ENCODE measurements at regions not wholly inside any gene's neighbourhood (a gene's known extent, or its start where the extent isn't known, plus 50 kb on each side); places are given as distances from the start of the nearest gene placed in this dataset.
"Not testable (repeated sequence)": the region's sequence is repeated elsewhere in the genome, so short reads cannot be mapped to it uniquely, and the experiment has no call there.

DNA sequence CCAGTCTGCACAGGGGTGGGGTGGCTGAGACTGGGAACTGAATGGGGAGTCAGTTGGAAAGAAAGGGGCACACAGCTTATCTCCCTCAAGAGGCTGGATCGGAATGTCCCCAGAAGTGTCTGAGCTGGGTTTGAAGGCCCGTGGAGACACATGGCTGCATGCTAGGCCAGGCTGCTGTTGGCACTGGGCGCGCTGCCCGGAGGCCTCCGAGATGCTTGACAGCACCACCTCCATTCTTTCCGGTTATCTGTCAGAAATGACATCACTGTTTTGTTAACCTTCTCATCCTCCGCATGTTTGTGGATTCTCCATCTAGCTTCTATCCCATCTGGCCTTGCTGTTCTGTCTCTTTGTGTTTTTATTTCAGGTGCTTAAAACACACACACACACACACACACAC is 85.5 kb downstream of the APIP start:
- Mint-ChIP-seq H3K4me1 (no peaks in the 10 kb centered on the region), H3K9me3 (peaks cover 1% of the 10 kb centered on the region), H3K36me3 (no peaks in the 10 kb centered on the region), H3K4me3 (no peak overlapping the region), H3K27ac (no peak overlapping the region), H3K27me3 (peaks cover 2% of the 10 kb centered on the region)
- ATAC-seq (ENCODE audit: low read depth) (no peak), DNase-seq (no peak)
- POLR2A ChIA-PET: no interaction called here

DNA sequence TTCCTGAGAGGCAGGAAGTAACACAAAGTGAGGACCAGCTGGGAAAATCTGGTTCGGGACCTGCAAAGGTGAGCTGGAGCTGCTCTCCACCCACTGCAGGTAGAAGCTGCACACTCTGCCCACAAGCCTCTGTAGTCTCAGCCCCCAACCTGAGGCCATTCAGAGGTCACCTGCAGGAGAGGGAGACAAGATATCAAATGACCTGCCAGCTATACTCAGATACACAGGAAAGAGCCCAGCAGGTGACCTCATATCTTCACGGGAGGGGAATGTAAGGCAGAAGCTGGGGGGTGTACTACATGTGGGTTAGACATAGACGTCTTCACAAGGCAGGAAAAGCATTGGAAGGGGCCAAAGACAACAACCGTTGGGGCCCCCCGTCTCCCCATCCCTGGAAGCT is 86.1 kb downstream of the APIP start:
- Mint-ChIP-seq H3K9me3 (peaks cover under 1% of the 10 kb centered on the region), H3K27ac (no peak overlapping the region), H3K36me3 (no peaks in the 10 kb centered on the region), H3K27me3 (peaks cover 2% of the 10 kb centered on the region), H3K4me1 (no peaks in the 10 kb centered on the region), H3K4me3 (no peak overlapping the region)
- ATAC-seq (ENCODE audit: low read depth) (no peak), DNase-seq (no peak)
- POLR2A ChIA-PET: no interaction called here

DNA sequence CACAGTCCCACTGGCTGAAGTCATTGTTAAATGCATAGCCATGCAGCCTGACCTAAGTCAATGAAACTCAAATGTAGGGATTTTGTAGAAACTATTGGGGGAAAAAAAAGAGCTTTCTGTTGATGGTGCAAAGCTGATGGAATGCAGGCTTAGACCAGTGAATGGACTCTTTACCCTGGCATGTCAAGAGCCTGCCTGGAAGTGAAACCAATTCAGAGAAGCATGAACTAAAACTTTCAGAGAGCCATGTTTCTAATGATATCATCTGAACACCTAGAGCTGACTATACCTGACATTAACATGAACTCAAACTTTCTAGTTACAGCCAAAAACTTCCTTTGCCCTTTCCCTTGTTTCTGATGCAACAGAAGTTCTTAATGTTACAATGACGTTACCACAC is 89.0 kb downstream of the APIP start:
- H3K36me3 Mint-ChIP-seq: no peaks in the 10 kb centered on the region
- H3K4me3 Mint-ChIP-seq: no peak overlapping the region
- ATAC-seq (ENCODE audit: low read depth) (no peak), DNase-seq (no peak)
- no peak overlapping the region for H3K27ac Mint-ChIP-seq
- no peaks in the 10 kb centered on the region for H3K4me1 Mint-ChIP-seq
- POLR2A ChIA-PET: no interaction called here
- no peaks in the 10 kb centered on the region for H3K9me3 Mint-ChIP-seq
- H3K27me3 Mint-ChIP-seq: peaks cover 2% of the 10 kb centered on the region

DNA sequence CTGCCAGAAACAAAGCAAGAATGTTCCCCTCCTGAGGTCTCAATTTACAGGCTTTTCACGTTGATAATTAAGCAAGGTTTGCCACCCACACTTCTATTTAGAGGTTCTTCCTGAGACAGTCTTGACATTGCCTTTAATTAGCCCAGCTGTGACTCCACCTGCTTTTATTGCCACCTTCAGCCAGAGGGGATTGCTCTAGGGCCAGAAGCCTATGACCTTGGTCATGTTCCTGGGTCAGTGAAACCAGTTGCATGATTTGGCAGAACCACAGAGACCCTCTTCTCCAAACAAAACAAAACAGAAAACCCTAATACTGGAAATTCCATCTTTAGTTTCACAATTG is 89.8 kb downstream of the APIP start:
- Mint-ChIP-seq H3K4me3 (no peak overlapping the region), H3K4me1 (no peaks in the 10 kb centered on the region), H3K27ac (no peak overlapping the region), H3K27me3 (peaks cover 2% of the 10 kb centered on the region), H3K36me3 (no peaks in the 10 kb centered on the region), H3K9me3 (no peaks in the 10 kb centered on the region)
- DNase-seq (no peak), ATAC-seq (ENCODE audit: low read depth) (no peak)
- POLR2A ChIA-PET: no interaction called here

DNA sequence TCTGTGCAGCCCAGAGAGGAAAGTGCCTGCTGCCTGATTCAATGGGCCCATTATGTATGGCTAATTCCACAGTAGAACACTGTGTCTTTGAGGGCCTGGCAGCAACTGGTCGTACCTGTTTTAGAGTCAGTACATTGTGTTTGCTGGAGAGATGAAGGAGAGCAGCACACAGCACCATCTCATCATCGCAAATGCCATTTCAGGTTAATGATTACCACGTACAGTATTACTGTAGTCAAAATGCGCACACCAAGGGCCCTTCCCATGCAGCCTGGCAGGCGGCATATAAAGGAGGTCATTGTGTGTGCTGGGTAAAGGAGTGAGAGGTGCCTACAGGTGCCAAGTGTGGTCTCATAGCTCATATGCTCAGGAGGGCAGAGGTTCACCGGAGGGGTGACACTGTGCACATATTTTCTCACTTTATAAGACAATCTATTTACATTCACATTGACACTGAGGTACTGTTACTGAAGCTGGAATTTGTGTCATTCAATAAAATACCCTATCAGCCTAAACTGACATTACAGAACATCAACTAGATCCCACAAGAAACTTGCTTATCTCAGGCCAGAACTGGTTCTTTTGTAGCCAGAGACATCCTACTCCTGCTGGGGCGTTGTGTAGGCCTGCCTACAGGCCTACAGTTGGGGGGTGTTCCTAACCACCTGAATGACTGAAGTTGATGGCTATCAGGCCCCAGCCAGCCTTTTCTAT is 90.4 kb downstream of the APIP start:
- DNase-seq: no peak
- Mint-ChIP-seq H3K9me3 (no peaks in the 10 kb centered on the region), H3K27me3 (peaks cover 2% of the 10 kb centered on the region), H3K4me1 (peaks cover 3% of the 10 kb centered on the region), H3K36me3 (no peaks in the 10 kb centered on the region), H3K27ac (no peak overlapping the region), H3K4me3 (no peak overlapping the region)
- ATAC-seq (ENCODE audit: low read depth): no peak
- POLR2A ChIA-PET: no interaction called here

DNA sequence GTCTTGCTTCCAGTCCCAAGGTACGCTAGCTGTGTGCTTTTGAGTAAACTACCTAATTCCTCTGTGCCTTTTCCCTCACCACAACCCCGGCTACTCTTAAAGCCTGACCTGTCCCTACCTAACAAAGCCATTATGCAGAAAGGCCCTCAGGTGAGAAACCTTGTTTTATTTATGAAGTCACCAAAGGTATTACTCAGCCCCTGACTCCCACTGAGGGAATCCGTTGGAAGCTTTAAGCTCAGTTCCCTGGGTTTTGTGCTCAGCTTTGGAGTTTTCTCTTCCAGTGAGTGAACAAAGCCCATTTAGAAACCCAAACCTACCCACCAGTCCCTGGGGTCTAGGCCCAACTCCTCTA is 90.9 kb downstream of the APIP start:
- Mint-ChIP-seq H3K4me1 (peaks cover 6% of the 10 kb centered on the region), H3K27me3 (peaks cover 2% of the 10 kb centered on the region), H3K36me3 (no peaks in the 10 kb centered on the region), H3K27ac (no peak overlapping the region), H3K4me3 (no peak overlapping the region), H3K9me3 (no peaks in the 10 kb centered on the region)
- DNase-seq (no peak), ATAC-seq (ENCODE audit: low read depth) (no peak)
- POLR2A ChIA-PET: no interaction called here

DNA sequence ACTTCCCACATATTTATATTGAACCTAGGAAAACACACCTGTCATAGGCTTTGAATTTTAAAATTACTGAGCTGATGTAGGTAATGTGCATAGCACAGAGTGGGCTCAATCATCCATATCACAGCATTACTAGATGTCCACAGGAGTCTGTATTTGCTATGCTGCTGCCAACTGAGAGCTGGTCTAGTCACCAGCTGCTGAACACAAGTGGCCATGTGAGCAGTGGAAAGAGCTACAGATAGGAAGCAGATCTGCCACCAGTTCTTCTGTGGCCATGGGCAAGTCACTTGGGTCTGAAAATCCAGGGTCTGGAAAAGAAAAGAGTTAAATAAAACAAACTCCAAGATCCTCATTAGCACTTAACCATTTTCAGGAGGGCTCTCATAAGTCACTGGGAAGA is 91.8 kb downstream of the APIP start:
- Mint-ChIP-seq H3K4me1 (peaks cover 12% of the 10 kb centered on the region), H3K27me3 (no peaks in the 10 kb centered on the region), H3K27ac (no peak overlapping the region), H3K9me3 (peaks cover 4% of the 10 kb centered on the region), H3K4me3 (no peak overlapping the region), H3K36me3 (no peaks in the 10 kb centered on the region)
- no peak for DNase-seq
- ATAC-seq (ENCODE audit: low read depth): no peak
- POLR2A ChIA-PET: no interaction called here

DNA sequence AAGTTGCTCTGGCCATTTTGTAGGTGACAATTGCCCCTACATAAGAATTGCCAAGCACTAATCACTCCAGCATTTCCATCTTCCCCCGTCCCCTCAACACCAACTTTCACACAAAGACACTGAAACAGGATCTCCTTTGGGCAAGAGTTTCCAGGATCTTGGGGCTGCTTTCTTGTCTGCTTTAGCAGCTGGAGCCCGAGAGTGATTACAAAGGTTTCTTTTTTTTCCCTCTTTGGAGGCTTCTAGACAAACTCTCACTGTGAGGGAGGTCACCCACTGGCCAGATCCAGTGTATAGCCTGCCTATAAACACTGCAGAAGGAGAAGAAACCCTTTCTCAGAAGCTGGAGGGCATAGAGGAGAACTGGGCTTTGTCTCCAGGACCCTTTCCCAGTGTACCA is 92.5 kb downstream of the APIP start:
- POLR2A ChIA-PET: no interaction called here
- DNase-seq (no peak), ATAC-seq (ENCODE audit: low read depth) (no peak)
- H3K36me3 Mint-ChIP-seq: no peaks in the 10 kb centered on the region
- H3K9me3 Mint-ChIP-seq: peaks cover 4% of the 10 kb centered on the region
- no peak overlapping the region for H3K4me3 Mint-ChIP-seq
- peaks cover 12% of the 10 kb centered on the region for H3K4me1 Mint-ChIP-seq
- H3K27ac Mint-ChIP-seq: no peak overlapping the region
- H3K27me3 Mint-ChIP-seq: no peaks in the 10 kb centered on the region

DNA sequence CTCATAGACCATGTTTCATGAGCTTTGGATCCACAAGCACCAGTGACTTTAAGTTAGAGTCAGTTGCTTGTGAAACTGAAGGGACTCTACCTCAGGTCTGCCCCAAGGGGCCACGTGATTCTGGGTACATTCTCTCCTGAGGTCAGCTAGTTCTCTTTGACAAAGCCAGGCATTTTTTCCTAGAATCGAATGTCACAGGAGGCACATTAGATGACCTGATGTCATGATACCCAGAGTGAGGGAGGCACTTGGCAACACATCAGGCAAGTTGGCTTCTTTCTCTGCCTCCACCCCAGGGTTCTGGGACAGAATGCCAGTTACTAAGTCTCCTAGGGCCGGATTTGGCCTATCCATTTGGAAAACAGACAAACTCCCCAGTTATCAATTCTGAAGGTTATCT is 93.0 kb downstream of the APIP start:
- Mint-ChIP-seq H3K9me3 (peaks cover 4% of the 10 kb centered on the region), H3K4me3 (no peak overlapping the region), H3K36me3 (no peaks in the 10 kb centered on the region), H3K27me3 (no peaks in the 10 kb centered on the region), H3K4me1 (peaks cover 12% of the 10 kb centered on the region), H3K27ac (no peak overlapping the region)
- DNase-seq (no peak), ATAC-seq (ENCODE audit: low read depth) (no peak)
- POLR2A ChIA-PET: no interaction called here

DNA sequence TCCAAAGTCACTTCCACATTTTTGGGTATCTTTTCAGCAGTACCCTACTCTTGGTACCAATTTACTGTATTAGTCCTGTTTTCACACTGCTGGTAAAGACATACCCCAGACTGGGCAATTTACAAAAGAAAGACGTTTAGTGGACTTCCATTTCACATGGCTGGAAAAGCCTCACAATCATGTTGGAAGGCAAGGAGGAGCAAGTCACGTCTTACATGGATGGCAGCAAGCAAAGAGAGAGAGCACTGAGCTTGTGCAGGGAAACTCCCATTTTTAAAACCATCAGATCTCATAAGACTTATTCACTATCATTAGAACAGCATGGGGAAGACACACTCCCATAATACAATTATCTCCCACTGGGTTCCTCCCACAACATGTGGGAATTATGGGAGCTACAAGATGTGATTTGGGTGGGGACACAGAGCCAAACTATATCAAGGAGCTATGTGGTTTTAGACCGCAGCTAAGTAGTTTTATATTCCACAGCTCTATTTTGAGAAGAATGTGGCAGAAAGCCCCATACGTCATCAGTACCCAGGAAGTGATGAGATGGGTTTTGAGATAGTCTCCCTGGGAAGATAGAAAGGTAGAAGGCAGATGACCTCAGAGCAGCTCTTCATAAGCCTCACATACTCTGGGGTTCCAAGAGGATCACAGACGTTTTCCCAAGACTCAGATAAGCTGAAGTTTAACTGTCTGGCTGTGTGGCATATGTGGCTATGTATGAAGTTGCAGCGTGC is 96.3 kb downstream of the APIP start:
- Mint-ChIP-seq H3K27ac (peak overlapping the region; percentile 1), H3K36me3 (no peaks in the 10 kb centered on the region), H3K4me3 (no peak overlapping the region), H3K9me3 (peaks cover 8% of the 10 kb centered on the region), H3K27me3 (peaks cover 9% of the 10 kb centered on the region), H3K4me1 (peaks cover 12% of the 10 kb centered on the region)
- ATAC-seq (ENCODE audit: low read depth) (no peak), DNase-seq (no peak)
- POLR2A ChIA-PET: no interaction called here

DNA sequence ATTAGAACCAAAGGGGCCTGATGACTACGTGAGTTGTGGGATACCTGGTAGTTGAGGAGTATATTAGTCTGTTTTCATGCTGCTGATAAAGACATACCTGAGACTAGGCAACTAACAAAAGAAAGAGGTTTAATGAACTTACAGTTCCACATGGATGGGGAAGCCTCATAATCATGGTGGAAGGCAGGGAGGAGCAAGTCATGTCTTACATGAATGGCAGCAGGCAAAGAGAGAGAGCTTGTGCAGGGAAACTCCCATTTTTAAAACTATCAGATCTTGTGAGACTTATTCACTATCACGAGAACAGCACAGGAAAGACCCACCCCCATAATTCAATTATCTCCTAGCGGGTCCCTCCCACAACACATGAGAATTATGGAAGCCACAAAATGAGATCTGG is 98.4 kb downstream of the APIP start:
- H3K36me3 Mint-ChIP-seq, H3K27ac Mint-ChIP-seq: not testable (repeated sequence)
- peaks cover 12% of the 10 kb centered on the region for H3K4me1 Mint-ChIP-seq

DNA sequence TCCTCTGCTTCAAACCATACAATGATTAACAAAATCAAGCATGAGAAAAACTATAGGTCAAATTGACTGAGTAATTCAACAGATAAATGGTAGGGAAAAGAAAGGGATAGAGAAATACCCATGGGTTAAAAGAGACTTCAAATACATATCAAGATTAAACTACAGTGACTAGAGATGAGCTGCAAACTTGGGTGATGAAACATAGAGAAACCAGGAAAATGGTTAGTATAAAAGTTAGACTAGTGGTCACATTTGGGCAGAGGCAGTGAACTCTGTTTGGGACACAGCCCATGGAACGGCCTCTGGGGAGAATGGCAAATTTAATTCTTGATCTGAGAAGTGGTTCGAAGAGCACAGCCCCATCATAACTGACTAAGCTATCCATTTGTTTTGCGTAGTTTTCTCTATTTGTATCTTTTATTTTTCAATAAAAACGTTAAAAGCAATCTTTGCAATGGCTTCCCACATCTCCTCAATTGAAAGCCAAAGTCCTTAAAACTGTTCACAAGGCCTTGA is 99.4 kb downstream of the APIP start:
- H3K36me3 Mint-ChIP-seq: no peaks in the 10 kb centered on the region
- DNase-seq (no peak), ATAC-seq (ENCODE audit: low read depth) (no peak)
- H3K4me1 Mint-ChIP-seq: peaks cover 12% of the 10 kb centered on the region
- no peak overlapping the region for H3K4me3 Mint-ChIP-seq
- peaks cover 14% of the 10 kb centered on the region for H3K9me3 Mint-ChIP-seq
- H3K27ac Mint-ChIP-seq: no peak overlapping the region
- peaks cover 11% of the 10 kb centered on the region for H3K27me3 Mint-ChIP-seq
- POLR2A ChIA-PET: no interaction called here

More for the DNA sequence above, 98.4 kb downstream of the APIP start:
- DNase-seq; H3K4me3 Mint-ChIP-seq; POLR2A ChIA-PET; ATAC-seq (ENCODE audit: low read depth): not testable (repeated sequence)
- Mint-ChIP-seq H3K27me3 (peaks cover 11% of the 10 kb centered on the region), H3K9me3 (peaks cover 11% of the 10 kb centered on the region)

DNA sequence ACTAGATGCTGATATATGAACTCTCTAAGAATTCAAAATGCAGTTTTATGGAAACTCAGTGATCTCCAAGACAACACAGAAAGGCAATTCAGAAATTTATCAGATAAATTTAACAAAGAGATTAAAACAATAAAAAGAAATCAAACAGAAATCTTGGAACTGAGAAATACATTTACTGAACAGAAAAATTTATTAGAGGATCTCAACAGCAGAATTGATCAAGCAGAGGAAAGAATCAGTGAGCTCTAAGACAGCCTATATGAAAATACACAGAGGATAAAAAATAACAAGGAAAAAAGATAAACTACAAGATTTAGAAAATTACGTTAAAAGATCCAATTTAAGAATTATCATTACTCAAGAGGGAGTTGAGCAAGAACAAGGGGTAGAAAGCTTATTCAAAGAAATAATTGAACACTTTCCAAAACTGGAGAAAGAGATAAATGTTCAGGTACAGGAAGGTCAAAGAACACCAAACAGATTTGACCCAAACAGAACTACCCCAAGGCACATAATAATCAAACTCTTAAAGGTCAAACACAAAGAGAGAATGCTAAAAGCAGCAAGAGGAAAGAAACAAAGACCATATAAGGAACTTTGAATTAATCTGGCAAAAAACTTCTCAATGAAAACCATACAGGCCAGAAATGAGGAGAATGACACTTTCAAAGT is 103.1 kb downstream of the APIP start:
- no peak overlapping the region for H3K27ac Mint-ChIP-seq
- ATAC-seq (ENCODE audit: low read depth) (no peak), DNase-seq (no peak)
- peaks cover 2% of the 10 kb centered on the region for H3K4me1 Mint-ChIP-seq
- no peaks in the 10 kb centered on the region for H3K36me3 Mint-ChIP-seq
- H3K27me3 Mint-ChIP-seq: peaks cover 11% of the 10 kb centered on the region
- H3K4me3 Mint-ChIP-seq: no peak overlapping the region
- peaks cover 14% of the 10 kb centered on the region for H3K9me3 Mint-ChIP-seq
- POLR2A ChIA-PET: no interaction called here

DNA sequence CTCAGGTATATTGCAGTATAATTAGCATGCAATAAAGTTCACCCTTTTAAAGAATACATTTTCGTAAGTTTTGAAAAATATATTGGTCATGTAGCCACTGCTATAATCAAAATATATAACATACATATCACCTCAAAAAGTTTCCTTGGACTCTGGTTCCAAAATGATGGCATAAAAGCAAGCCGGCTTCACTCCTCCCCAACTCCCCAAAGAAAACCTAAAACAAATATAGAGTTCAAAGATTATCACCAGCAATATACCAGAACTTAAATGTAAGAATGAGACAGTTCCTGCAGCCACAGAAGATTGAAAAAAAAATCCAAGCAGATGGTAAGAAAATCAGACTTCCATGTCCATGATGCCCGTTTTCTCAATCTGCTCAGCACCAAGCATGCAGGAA is 104.3 kb downstream of the APIP start:
- Mint-ChIP-seq H3K27ac (no peak overlapping the region), H3K9me3 (peaks cover 13% of the 10 kb centered on the region), H3K4me3 (no peak overlapping the region), H3K36me3 (no peaks in the 10 kb centered on the region), H3K4me1 (peaks cover 2% of the 10 kb centered on the region), H3K27me3 (peaks cover 8% of the 10 kb centered on the region)
- no peak for DNase-seq
- no peak for ATAC-seq (ENCODE audit: low read depth)
- POLR2A ChIA-PET: no interaction called here

All from activated naive CD8-positive, alpha-beta T cell treated with anti-CD3 and anti-CD28 coated beads, Interleukin-2, amount 10 ng/mL, durations not matched to agents 7 days and 5 days (primary cell).